PC-9 (cell line): ENCODE measurements at regions not wholly inside any gene's neighbourhood (a gene's known extent, or its start where the extent isn't known, plus 50 kb on each side); places are given as distances from the start of the nearest gene placed in this dataset.

ENCODE experiments used
- BruUV-seq: library from RNA; stranded (reverse); fragments of 400-500 nt; replicated peaks from 2 replicates; lab custom pipeline; 2021; lab: Mats Ljungman, UMichigan
- CTCF ChIA-PET: fragments of 300-600 bp; sonication (Branson Sonifier 250); formaldehyde crosslinking; loops from one replicate; lab custom pipeline; 2022; ENCODE audit warnings: antibody characterized with exemption; lab: Charles Lee
- POLR2A ChIA-PET: fragments of 300-600 bp; sonication (Branson Sonifier 250); formaldehyde crosslinking; loops from one replicate; lab custom pipeline; 2022; ENCODE audit warnings: antibody characterized with exemption; ENCODE audit not compliant: unreplicated experiment; lab: Charles Lee
- DNase-seq, 2 experiments: peaks; one replicate each; pipeline versions ENCODE4 v3.0.0 to v3.0.0-alpha.2; 2015 to 2022; ENCODE audit warnings: mixed read lengths in 1 of 2
- H2AFZ ChIP-seq: fragments of 200-600 bp; sonication (generic); 2 replicates; pipeline ENCODE4 v1.8.1; 2017; ENCODE audit warnings: antibody characterized with exemption
- H3F3A ChIP-seq: fragments of 200-600 bp; sonication (generic); 2 replicates; pipeline ENCODE4 v1.8.1; 2017; ENCODE audit warnings: antibody characterized with exemption, mild to moderate bottlenecking, low read depth; ENCODE audit not compliant: insufficient read depth
- H3K27ac ChIP-seq: fragments of 200-600 bp; sonication (generic); 2 replicates; pipeline ENCODE4 v1.6.1; 2016; ENCODE audit warnings: mixed run types
- H3K27me3 ChIP-seq: fragments of 200-600 bp; sonication (generic); 2 replicates; pipeline ENCODE4 v1.6.1; 2016; ENCODE audit warnings: low read depth, mixed run types; ENCODE audit not compliant: insufficient read depth
- H3K36me3 ChIP-seq: fragments of 200-600 bp; sonication (generic); 2 replicates; pipeline ENCODE4 v1.6.1; 2016; ENCODE audit warnings: low read depth, mixed run types
- H3K4me1 ChIP-seq: fragments of 200-600 bp; sonication (generic); replicated peaks from 2 replicates; pipeline ENCODE4 v1.6.1; 2016; ENCODE audit warnings: mixed run types; ENCODE audit not compliant: insufficient read depth
- H3K4me2 ChIP-seq: fragments of 200-600 bp; sonication (generic); 2 replicates; pipeline ENCODE4 v1.6.1; 2017; ENCODE audit warnings: mixed run types
- H3K4me3 ChIP-seq: fragments of 200-600 bp; sonication (generic); 2 replicates; pipeline ENCODE4 v1.6.1; 2016; ENCODE audit warnings: mixed run types
- H3K79me2 ChIP-seq: fragments of 200-600 bp; sonication (generic); 2 replicates; pipeline ENCODE4 v1.6.1; 2017; ENCODE audit warnings: low read depth, mixed run types
- H3K9me2 ChIP-seq: fragments of 200-600 bp; sonication (generic); 2 replicates; pipeline ENCODE4 v1.8.1; 2017; ENCODE audit warnings: mild to moderate bottlenecking; ENCODE audit not compliant: insufficient read depth
- H3K9me3 ChIP-seq: fragments of 200-600 bp; sonication (generic); 2 replicates; pipeline ENCODE4 v1.8.1; 2016; ENCODE audit warnings: low read depth; ENCODE audit not compliant: insufficient read depth
- H4K20me1 ChIP-seq: fragments of 200-600 bp; sonication (generic); 2 replicates; pipeline ENCODE4 v1.8.1; 2017; ENCODE audit not compliant: insufficient read depth
- CTCF ChIP-seq: fragments of 200-600 bp; sonication (generic); conservative IDR thresholded peaks from 2 replicates; pipeline ENCODE4 v1.6.1; 2017; ENCODE audit warnings: mixed run types, antibody characterized with exemption, mild to moderate bottlenecking, moderate library complexity
- EZH2 ChIP-seq: fragments of 200-600 bp; sonication (generic); IDR thresholded peaks from 2 replicates; pipeline ENCODE4 v1.8.0; 2017; ENCODE audit warnings: antibody characterized with exemption, low read depth
- intact Hi-C: fragments of 100-400 bp; cut with micrococcal nuclease; formaldehyde crosslinking; loops from one replicate; pipeline ENCODE4 v1.10.0; 2022; ENCODE audit not compliant: unreplicated experiment

- H3K27ac ChIP-seq, result no peak overlapping the region
- no TSS peak for BruUV-seq
- no peak overlapping the region for H3K4me2 ChIP-seq
- no peaks in the 10 kb centered on the region for H3K9me2 ChIP-seq
- no peaks in the 10 kb centered on the region; the same call in 1 of the 2 replicates for H4K20me1 ChIP-seq
- H3K9me3 ChIP-seq, result no peaks in the 10 kb centered on the region
- intact Hi-C loops, result loop anchor here (5.0 kb wide), 1 partner anchor 136 kb away; no protein-coding TSS in a partner anchor
- ChIA-PET POLR2A (no interaction called here), CTCF (interaction anchor here (0.6 kb wide), 1 partner anchor 13 kb away, joined by 3 read pairs; no protein-coding TSS in a partner anchor)
- no peaks in the 10 kb centered on the region for H3K4me1 ChIP-seq
- peaks cover 25% of the 10 kb centered on the region; the same call in 1 of the 2 replicates for H3K27me3 ChIP-seq
- H2AFZ ChIP-seq, result no peak overlapping the region
- no peaks in the 10 kb centered on the region for H3K36me3 ChIP-seq
- TF ChIP-seq CTCF, result no peak
- TF ChIP-seq EZH2, result no peak
- no peak for DNase-seq
- H3F3A ChIP-seq, result no peaks in the 10 kb centered on the region
- H3K79me2 ChIP-seq, result no peaks in the 10 kb centered on the region
- H3K4me3 ChIP-seq, result no peak overlapping the region
Observed at GRCh38 chr22:22343581-22344296, 99.2 kb downstream of the VPREB1 start.

GRCh38 chr22:22344430-22344829, 99.8 kb downstream of the VPREB1 start:
- Histone ChIP-seq H3K36me3 (no peaks in the 10 kb centered on the region), H3K4me1 (no peaks in the 10 kb centered on the region), H2AFZ (no peak overlapping the region), H3K9me3 (no peaks in the 10 kb centered on the region), H4K20me1 (no peaks in the 10 kb centered on the region; the same call in 1 of the 2 replicates), H3K27ac (no peak overlapping the region), H3F3A (no peaks in the 10 kb centered on the region), H3K79me2 (no peaks in the 10 kb centered on the region), H3K4me3 (no peak overlapping the region), H3K9me2 (no peaks in the 10 kb centered on the region), H3K4me2 (no peak overlapping the region), H3K27me3 (peaks cover 31% of the 10 kb centered on the region; the same call in 1 of the 2 replicates)
- ChIA-PET POLR2A (no interaction called here), CTCF (interaction anchor here (0.6 kb wide), 1 partner anchor 12 kb away, joined by 3 read pairs; no protein-coding TSS in a partner anchor)
- intact Hi-C loops, result loop anchor here (5.0 kb wide), 1 partner anchor 137 kb away; no protein-coding TSS in a partner anchor
- DNase-seq, result no peak
- no TSS peak for BruUV-seq
- TF ChIP-seq CTCF, result no peak
- TF ChIP-seq EZH2, result no peak

GRCh38 chr22:22345781-22346180, 101.2 kb downstream of the VPREB1 start:
- CTCF ChIA-PET, result interaction anchor here (0.7 kb wide), 1 partner anchor 1042 kb away, joined by 3 read pairs; no protein-coding TSS in a partner anchor
- no peak overlapping the region for H3K4me2 ChIP-seq
- BruUV-seq, result no TSS peak
- no peak overlapping the region for H3K4me3 ChIP-seq
- H3K79me2 ChIP-seq, result no peaks in the 10 kb centered on the region
- H3K27me3 ChIP-seq, result peaks cover 34% of the 10 kb centered on the region; the same call in 1 of the 2 replicates
- no peaks in the 10 kb centered on the region for H3K9me2 ChIP-seq
- intact Hi-C loops, result no loop called here
- no peak overlapping the region for H3K27ac ChIP-seq
- no peaks in the 10 kb centered on the region for H3K9me3 ChIP-seq
- POLR2A ChIA-PET, result no interaction called here
- TF ChIP-seq CTCF, result no peak
- no peak for TF ChIP-seq EZH2
- H4K20me1 ChIP-seq, result no peaks in the 10 kb centered on the region; the same call in 1 of the 2 replicates
- H2AFZ ChIP-seq, result no peak overlapping the region
- no peaks in the 10 kb centered on the region for H3K36me3 ChIP-seq
- no peaks in the 10 kb centered on the region for H3F3A ChIP-seq
- no peaks in the 10 kb centered on the region for H3K4me1 ChIP-seq
- no peak for DNase-seq
